NCI-H1694 (cell line): ENCODE measurements at regions not wholly inside any gene's neighbourhood (a gene's known extent, or its start where the extent isn't known, plus 50 kb on each side); places are given as distances from the start of the nearest gene placed in this dataset.

ENCODE experiments used
- DNase-seq: peaks from one replicate; lab custom pipeline; 2025; lab: John Stamatoyannopoulos, UW

GRCh38 chr18:75912829-75913228, 485.3 kb upstream of the SMIM21 start:
- DNase-seq, result no peak

GRCh38 chr18:75904416-75904815, 476.9 kb upstream of the SMIM21 start:
- DNase-seq, result no peak

- no peak for DNase-seq
These were observed 471.1 kb upstream of the SMIM21 start for GRCh38 chr18:75898651-75899050.

GRCh38 chr18:75897386-75897785, 469.9 kb upstream of the SMIM21 start:
- DNase-seq, result no peak

- DNase-seq, result no peak
These were observed 469.4 kb upstream of the SMIM21 start for GRCh38 chr18:75896865-75897264.

GRCh38 chr18:75895135-75895534, 467.6 kb upstream of the SMIM21 start:
- no peak for DNase-seq

- no peak for DNase-seq
These were observed 457.2 kb upstream of the SMIM21 start for GRCh38 chr18:75884728-75885127.

- no peak for DNase-seq
These were observed 453.5 kb upstream of the SMIM21 start for GRCh38 chr18:75880925-75881504.

GRCh38 chr18:75880266-75880665, 452.8 kb upstream of the SMIM21 start:
- no peak for DNase-seq

GRCh38 chr18:75879196-75879595, 451.7 kb upstream of the SMIM21 start:
- no peak for DNase-seq

GRCh38 chr18:75875559-75875958, 448.1 kb upstream of the SMIM21 start:
- no peak for DNase-seq

GRCh38 chr18:75874401-75875089, 447.0 kb upstream of the SMIM21 start:
- no peak for DNase-seq

- DNase-seq, result no peak
These were observed 444.1 kb upstream of the SMIM21 start for GRCh38 chr18:75871596-75871995.

GRCh38 chr18:75869162-75869561, 441.7 kb upstream of the SMIM21 start:
- DNase-seq, result no peak

GRCh38 chr18:75868031-75868430, 440.5 kb upstream of the SMIM21 start:
- DNase-seq, result no peak

- DNase-seq, result no peak
These were observed 438.1 kb upstream of the SMIM21 start for GRCh38 chr18:75865639-75866038.

- no peak for DNase-seq
These were observed 437.3 kb upstream of the SMIM21 start for GRCh38 chr18:75864816-75865215.

- DNase-seq, result no peak
These were observed 436.2 kb upstream of the SMIM21 start for GRCh38 chr18:75863696-75864095.

- DNase-seq, result no peak
These were observed 435.0 kb upstream of the SMIM21 start for GRCh38 chr18:75862458-75862857.

- no peak for DNase-seq
These were observed 432.7 kb upstream of the SMIM21 start for GRCh38 chr18:75860166-75860565.

GRCh38 chr18:75859533-75859932, 432.0 kb upstream of the SMIM21 start:
- no peak for DNase-seq

GRCh38 chr18:75858754-75859153, 431.3 kb upstream of the SMIM21 start:
- no peak for DNase-seq

- no peak for DNase-seq
These were observed 430.1 kb upstream of the SMIM21 start for GRCh38 chr18:75857558-75857957.

- no peak for DNase-seq
These were observed 427.3 kb upstream of the SMIM21 start for GRCh38 chr18:75854808-75855207.
